NCI-H1436 treated with DMSO at 0.1 percent for 48 hours (cell line): ENCODE measurements at regions not wholly inside any gene's neighbourhood (a gene's known extent, or its start where the extent isn't known, plus 50 kb on each side); places are given as distances from the start of the nearest gene placed in this dataset.

Source experiments
- DNase-seq: peaks from one replicate; lab custom pipeline; 2025; lab: John Stamatoyannopoulos, UW

GRCh38 chr18:45487581-45487980 lies 127.7 kb upstream of the SLC14A2 start:
- DNase-seq = no peak

DNA sequence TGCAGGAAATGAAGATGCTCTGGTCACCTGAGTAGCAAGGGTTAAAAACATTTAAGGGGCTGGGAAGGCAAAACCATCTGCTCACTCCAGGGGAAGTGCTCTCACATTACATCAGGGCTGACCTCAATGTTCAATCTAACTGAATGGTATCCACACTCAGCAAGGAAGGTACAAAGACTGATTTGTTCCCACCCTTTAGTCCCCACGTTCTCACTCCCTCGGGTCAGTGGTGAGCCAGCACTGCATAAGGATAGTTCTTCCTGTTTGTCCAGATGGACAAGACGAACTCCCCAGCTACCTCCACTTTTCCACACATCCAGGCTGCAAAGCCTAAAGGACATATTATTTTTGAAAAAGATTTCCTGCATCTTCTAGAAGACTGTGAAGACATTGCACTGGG lies 126.6 kb upstream of the SLC14A2 start:
- no peak for DNase-seq

DNA sequence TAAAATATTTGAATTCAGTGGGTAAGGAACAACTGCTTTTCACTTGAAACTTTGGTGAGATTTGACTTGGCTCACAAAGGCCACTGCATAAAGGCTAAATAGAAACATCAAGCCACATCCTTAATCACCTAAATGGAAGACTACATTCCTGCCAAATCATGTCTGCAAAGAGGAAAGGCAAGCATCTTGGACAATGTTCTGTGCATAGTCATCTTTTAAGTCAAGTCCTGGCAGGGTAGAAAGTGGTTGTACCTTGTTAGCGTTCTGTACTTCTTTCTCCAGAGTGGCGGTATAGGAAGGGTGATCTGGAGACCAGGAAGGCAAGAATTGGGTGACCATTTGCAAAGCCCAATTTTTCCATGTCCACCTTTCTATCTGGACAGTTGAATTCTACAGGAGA lies 121.4 kb upstream of the SLC14A2 start:
- no peak for DNase-seq

- no peak for DNase-seq
These were observed 120.5 kb upstream of the SLC14A2 start for GRCh38 chr18:45494811-45495210.

GRCh38 chr18:45496741-45497140 lies 118.5 kb upstream of the SLC14A2 start:
- DNase-seq = no peak

DNA sequence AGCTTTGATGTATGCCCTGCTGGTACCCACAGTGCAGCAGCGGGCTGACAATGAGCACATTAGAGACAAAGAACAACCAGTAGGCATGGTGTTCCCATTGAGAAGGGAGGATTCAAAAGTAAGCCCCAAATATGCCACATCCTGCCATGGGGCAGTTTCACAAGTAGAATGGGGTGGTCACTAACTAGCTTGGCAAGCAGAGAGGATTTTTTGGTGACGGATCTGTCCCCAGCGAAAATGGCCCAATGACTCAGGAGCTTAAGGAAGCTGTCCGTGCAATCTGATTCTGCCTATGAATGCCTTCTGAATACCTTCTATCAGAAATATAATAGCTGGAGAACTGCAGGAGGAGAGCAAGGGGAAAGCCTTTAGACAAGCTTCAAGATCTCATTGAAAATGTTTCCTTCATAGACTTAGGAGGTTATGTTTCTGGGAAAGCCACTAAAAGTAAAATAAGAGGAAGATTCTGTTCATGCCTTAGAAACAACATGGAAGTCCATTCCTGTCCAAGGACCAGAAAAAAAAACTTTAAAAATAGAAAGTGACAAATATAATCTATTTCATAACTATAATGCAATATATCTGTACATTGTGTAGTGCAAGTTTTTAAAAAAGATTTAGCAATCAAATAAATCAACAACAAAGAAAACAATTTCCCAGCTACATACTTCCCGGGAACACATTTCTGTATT lies 117.5 kb upstream of the SLC14A2 start:
- DNase-seq = no peak

GRCh38 chr18:45498287-45498658 lies 117.0 kb upstream of the SLC14A2 start:
- no peak for DNase-seq

DNA sequence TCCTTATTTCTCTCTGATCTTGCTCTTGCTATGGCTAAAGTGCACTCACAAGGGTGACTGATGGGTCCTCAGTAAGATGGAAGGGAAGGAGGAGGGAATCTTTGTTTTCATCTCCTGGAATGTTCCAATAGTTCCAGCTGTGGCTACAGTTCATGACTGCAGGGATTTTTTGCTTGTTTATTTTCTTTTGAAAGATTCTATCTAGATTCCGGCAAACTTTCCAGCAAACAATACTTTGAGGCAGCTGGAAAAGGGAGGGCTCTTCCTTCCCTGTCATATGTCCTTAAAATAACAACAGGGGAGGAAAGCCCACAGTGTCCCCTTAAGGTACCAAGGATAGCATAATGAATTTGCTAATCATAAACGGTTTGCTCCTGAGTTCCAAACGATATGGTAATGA lies 111.3 kb upstream of the SLC14A2 start:
- DNase-seq = no peak

DNA sequence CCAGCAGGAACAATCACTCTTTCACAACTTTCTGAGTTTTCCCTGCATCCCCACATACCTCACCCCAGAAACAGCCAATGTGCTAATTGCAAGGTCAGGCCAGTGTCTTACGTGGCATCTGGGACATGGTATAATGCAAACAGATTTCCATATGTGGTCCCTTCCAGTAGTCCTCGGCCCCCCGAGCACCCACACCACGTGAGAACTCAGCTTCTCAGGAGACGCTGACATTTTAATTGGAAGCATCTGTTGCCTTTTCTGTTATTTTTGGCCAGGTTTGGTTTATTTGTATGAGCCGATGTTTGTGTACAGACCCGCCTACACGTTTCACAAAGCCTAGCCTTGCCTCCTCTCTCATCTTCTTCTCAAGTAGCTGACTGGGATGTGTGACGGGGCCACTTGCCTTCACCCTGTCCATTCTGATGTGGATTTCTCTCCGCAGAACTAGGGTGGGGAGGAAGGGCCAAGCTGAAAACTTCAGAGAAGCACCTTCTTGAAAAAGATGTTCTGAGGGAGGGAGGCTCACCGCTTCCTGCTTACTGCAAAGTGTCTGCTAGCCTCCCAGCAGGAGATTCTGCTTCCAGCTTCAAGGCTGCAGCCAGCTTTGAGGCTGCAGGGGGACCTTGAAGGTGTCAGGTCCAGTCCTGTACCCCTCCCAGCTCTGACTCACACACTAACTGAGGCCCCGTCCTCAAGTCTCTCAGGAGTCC lies 109.6 kb upstream of the SLC14A2 start:
- DNase-seq = no peak

- DNase-seq = no peak
These were observed 108.3 kb upstream of the SLC14A2 start for GRCh38 chr18:45506951-45507350.

- no peak for DNase-seq
These were observed 105.7 kb upstream of the SLC14A2 start for GRCh38 chr18:45509535-45509934.

DNA sequence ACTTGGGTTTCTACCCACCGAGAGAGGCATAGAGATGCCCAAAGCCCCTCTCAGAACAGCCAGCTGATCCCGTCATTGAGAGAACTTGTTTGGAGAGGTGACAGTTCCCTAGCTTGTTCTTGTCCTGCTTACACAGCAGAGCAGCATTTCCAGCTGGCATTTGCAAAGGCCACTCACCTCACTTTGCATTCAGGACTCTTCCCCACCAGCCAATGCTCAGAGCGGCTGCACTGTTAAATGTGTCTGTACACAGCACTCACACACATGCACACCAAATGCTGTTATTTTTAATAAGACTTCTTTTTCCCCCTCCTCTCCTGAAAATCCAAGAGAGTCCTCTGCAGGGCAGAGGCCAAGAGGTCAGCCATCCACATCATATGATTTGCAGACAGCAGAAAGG lies 104.6 kb upstream of the SLC14A2 start:
- no peak for DNase-seq

GRCh38 chr18:45512363-45512953 lies 102.8 kb upstream of the SLC14A2 start:
- DNase-seq = no peak

GRCh38 chr18:45517181-45517741 lies 98.0 kb upstream of the SLC14A2 start:
- no peak for DNase-seq

DNA sequence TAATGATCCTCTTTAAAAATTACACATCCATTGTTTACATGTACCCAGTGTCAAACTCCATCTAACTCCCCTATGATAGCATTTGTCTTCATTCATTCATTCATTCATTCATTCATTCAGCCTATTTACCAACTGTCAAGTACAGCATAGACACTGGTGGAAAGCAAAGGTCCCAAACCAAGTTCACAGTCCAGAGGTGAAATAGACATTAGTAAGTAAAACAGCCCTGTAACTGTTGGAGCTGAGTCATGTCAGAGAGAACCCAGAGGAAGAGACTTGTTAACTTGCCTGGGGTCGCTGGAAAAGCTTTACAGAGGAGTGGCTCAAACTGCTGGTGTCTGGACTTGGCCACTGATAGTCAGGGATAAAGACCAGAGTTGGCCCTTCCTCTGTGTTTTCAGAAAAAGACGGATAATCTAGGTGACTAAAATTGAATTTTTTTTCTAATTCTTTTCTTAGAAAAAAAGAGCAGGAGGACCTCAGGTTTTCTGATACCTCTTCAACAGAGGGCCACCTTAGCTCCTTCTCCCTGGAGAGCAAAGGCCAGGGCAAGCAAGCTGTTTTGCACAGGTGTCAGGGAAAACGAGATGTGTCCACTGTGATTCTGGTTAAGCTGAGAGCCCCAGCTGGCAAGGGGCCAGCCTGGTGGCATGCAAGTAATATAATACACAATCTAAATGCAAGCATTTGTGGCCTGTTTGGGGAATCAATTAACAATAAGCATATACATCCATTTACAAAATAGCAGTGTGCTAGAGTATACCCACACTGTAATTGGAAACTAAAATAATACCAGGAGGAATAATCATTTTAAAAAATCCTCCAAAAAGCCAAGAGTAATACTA lies 96.7 kb upstream of the SLC14A2 start:
- no peak for DNase-seq

DNA sequence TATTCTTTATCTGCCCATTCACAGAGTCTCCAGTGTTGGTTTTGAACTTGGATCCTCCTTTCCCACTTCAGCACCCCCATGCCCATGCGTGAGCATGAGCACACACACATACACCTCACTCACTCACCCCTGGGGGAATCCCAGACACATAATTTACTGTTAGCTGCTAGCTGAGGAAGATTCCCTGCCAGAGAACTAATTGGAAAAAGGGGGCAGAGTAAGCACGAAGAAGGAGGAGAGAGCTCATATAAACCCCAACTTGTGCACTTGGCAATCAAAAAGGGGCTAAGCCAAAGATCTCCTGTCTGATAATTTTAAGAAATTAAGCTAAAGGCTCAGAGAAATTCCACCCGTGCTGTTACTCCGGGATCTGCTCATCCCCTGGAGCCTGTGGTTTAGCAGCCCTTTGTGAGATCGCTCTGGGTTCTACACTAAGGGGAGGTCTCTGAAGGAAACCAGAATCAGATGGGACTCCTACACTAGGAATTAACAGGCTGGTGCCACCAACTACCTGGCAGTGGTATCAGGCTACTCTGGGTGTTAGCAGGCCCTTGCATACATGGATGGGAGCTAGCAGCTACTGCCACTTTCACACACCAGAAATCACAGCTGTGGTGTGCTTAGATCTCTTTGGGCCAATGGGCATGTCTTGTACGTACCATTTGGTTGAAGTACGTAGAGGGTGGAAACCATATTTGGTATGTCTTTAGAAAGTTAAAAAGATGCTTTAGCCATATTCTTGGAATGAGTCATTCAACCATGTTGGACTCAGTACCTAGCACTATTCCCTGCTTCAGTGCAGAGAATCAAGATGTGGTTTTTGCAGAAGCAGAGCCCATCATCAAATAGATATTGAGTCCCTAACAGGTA lies 95.6 kb upstream of the SLC14A2 start:
- DNase-seq = no peak

- no peak for DNase-seq
These were observed 94.1 kb upstream of the SLC14A2 start for GRCh38 chr18:45521136-45521535.

DNA sequence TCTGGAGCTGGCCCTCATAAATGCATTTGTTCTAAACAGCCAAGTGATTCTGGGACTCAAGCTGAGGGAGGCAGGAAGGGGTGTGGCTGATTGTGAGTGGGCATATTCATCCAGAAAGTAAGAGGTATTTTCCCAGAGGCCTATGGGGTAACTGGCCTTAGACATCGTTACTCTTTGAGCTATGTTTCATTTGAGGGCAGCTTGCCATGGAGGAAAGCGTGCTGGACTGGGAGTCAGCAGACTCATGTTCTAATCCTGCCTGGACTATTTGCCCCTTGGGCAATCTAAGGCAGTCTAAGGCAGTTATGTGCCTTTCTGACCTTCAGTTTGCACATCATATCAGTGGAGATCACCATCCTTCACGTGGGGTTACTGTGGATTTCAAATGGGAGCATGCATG lies 93.5 kb upstream of the SLC14A2 start:
- DNase-seq = no peak

GRCh38 chr18:45522371-45522770 lies 92.9 kb upstream of the SLC14A2 start:
- no peak for DNase-seq

GRCh38 chr18:45525301-45525700 lies 90.0 kb upstream of the SLC14A2 start:
- DNase-seq = no peak

GRCh38 chr18:45526114-45526841 lies 89.0 kb upstream of the SLC14A2 start:
- no peak for DNase-seq
